ENCODE measurements at regions not wholly inside any gene's neighbourhood (a gene's known extent, or its start where the extent isn't known, plus 50 kb on each side); places are given as distances from the start of the nearest gene placed in this dataset.

DNA sequence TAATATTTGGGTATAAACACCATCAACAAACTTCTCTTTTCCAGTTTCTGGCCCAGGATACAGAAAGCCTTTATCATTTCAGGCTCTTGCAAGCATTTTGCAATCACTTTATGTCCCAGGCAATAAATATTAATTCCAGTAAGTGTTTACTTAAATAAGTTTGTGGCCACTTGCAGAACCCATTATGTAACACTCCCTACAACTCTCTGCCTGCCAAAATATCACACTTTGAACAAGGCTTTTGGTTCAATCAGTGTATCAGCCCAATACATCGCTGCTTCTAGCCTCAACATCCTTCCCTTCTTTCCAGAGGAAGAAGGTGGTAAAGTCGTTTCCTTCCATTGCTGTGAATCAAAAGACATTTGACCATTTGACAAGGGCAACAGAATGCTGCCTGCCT, 203.0 kb upstream of the USP25 start:
- Mint-ChIP-seq H3K27me3 (peaks cover 6% of the 10 kb centered on the region), H3K4me1 (no peaks in the 10 kb centered on the region), H3K36me3 (ENCODE audit: low read depth) (no peaks in the 10 kb centered on the region), H3K27ac (no peak overlapping the region), H3K4me3 (no peak overlapping the region), H3K9me3 (peaks cover 3% of the 10 kb centered on the region)
- DNase-seq = no peak
- ChIA-PET CTCF (no interaction called here), POLR2A (no interaction called here)
- no peak for ATAC-seq (ENCODE audit: low read depth)
- TF ChIP-seq, protein P1, sequence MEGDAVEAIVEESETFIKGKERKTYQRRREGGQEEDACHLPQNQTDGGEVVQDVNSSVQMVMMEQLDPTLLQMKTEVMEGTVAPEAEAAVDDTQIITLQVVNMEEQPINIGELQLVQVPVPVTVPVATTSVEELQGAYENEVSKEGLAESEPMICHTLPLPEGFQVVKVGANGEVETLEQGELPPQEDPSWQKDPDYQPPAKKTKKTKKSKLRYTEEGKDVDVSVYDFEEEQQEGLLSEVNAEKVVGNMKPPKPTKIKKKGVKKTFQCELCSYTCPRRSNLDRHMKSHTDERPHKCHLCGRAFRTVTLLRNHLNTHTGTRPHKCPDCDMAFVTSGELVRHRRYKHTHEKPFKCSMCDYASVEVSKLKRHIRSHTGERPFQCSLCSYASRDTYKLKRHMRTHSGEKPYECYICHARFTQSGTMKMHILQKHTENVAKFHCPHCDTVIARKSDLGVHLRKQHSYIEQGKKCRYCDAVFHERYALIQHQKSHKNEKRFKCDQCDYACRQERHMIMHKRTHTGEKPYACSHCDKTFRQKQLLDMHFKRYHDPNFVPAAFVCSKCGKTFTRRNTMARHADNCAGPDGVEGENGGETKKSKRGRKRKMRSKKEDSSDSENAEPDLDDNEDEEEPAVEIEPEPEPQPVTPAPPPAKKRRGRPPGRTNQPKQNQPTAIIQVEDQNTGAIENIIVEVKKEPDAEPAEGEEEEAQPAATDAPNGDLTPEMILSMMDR (IDR thresholded peaks at IDR 0.05) = no peak
- intact Hi-C loops (cut with micrococcal nuclease) = no loop called here

DNA sequence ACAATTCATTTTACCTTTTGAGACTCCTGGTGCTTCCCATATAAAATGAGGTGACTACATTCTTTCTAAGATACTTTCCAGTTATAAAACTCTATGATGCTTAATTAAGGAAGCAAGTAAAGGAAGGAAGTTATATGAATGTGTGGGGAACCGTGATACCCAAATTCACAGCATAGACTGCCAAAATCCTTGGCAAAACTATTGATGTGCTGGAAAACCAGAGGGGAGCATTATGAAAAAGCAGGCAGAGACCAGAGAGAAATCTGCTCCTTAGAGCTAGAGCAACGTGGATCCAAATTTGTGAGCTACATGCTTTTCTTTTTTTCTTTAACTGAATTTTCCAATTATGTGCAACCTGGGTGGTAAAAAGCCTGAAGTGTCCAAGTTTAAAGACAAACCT, 201.4 kb upstream of the USP25 start:
- Mint-ChIP-seq H3K4me1 (no peaks in the 10 kb centered on the region), H3K27ac (no peak overlapping the region), H3K27me3 (peaks cover 6% of the 10 kb centered on the region), H3K36me3 (ENCODE audit: low read depth) (no peaks in the 10 kb centered on the region), H3K9me3 (peaks cover 3% of the 10 kb centered on the region), H3K4me3 (no peak overlapping the region)
- TF ChIP-seq, protein P1 (IDR thresholded peaks at IDR 0.05) = no peak
- DNase-seq (no peak), ATAC-seq (ENCODE audit: low read depth) (no peak)
- ChIA-PET POLR2A (no interaction called here), CTCF (no interaction called here)
- intact Hi-C loops (cut with micrococcal nuclease) = no loop called here

DNA sequence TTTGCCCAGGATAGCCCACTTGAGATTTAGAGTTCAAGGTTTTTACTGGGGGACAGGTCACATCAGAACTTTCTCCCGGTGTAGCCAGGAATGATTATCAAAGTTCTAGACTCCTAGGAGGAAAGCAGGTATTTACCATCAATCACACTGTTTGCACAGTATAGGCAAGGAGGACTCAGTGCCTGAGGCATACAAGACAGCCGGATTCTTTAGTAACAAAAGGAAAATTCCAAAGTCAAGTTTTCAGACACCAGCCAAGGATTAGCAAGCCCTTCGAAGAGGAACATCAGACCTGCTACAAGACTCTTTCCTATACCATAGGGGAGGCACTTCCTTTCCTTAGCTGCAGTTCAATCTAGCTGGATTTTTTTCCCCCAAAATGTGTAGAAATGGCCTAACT, 197.8 kb upstream of the USP25 start:
- Mint-ChIP-seq H3K9me3 (peaks cover 3% of the 10 kb centered on the region), H3K4me1 (peaks cover 9% of the 10 kb centered on the region), H3K27me3 (peaks cover 2% of the 10 kb centered on the region), H3K36me3 (ENCODE audit: low read depth) (no peaks in the 10 kb centered on the region), H3K4me3 (no peak overlapping the region), H3K27ac (no peak overlapping the region)
- no peak for DNase-seq
- TF ChIP-seq, protein P1 (IDR thresholded peaks at IDR 0.05) = no peak
- intact Hi-C loops (cut with micrococcal nuclease) = no loop called here
- ATAC-seq (ENCODE audit: low read depth) = no peak
- CTCF ChIA-PET = no interaction called here
- POLR2A ChIA-PET = no interaction called here

DNA sequence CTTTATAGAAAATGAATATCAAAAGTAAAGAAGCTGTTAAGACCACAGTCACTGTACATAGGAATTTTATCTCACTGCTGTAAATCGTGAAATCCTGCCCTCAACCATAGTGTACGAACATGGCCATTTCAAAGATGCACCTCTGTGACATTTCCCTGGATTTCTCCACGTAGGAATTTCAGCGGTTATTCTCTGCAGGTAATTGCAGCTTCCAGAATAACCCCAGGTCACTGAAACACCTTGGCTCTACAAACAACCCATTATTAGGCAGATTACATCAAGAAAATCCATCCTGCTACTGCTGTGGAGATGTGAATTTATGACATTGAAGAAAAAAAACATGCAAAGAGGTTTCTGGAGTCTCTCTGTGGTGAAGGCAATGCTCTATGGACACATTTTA, 196.2 kb upstream of the USP25 start:
- peaks cover 3% of the 10 kb centered on the region for H3K27me3 Mint-ChIP-seq
- ChIA-PET POLR2A (no interaction called here), CTCF (no interaction called here)
- H3K9me3 Mint-ChIP-seq = peaks cover 3% of the 10 kb centered on the region
- intact Hi-C loops (cut with micrococcal nuclease) = no loop called here
- DNase-seq = no peak
- TF ChIP-seq, protein P1 (IDR thresholded peaks at IDR 0.05) = no peak
- H3K4me3 Mint-ChIP-seq = no peak overlapping the region
- ATAC-seq (ENCODE audit: low read depth) = no peak
- H3K4me1 Mint-ChIP-seq = peaks cover 9% of the 10 kb centered on the region
- H3K36me3 Mint-ChIP-seq (ENCODE audit: low read depth) = no peaks in the 10 kb centered on the region
- no peak overlapping the region for H3K27ac Mint-ChIP-seq

DNA sequence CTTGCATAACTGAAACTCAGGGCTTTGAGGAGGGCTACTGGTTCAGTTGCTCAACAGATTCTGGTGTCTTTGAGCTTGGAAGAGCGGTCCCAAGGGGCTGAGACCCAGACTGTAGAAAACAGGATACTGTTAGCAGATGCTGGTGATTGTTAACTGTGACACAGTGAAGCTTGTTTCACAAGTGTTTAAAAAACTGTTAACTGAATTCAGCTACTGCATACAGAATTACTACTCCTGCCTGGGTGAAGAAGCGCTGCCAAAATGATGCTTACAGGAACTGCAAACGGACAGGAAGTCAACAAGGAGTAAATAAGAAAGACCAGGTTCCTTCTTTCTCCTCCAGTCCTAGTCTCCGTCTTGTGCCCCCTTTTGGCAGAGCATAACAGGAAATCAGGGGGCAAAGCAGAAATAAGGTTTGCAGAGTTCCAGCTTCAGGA, 195.3 kb upstream of the USP25 start:
- TF ChIP-seq, protein P1 (IDR thresholded peaks at IDR 0.05) = no peak
- Mint-ChIP-seq H3K27ac (peak overlapping the region; percentile 51), H3K4me1 (peaks cover 9% of the 10 kb centered on the region), H3K9me3 (peaks cover 3% of the 10 kb centered on the region), H3K4me3 (peak overlapping the region; percentile 53), H3K27me3 (peaks cover 3% of the 10 kb centered on the region), H3K36me3 (ENCODE audit: low read depth) (no peaks in the 10 kb centered on the region)
- ATAC-seq (ENCODE audit: low read depth) (no peak), DNase-seq (no peak)
- CTCF ChIA-PET = interaction anchor here (1.0 kb wide), 1 partner anchor 50 kb away, joined by 3 read pairs; no protein-coding TSS in a partner anchor
- intact Hi-C loops (cut with micrococcal nuclease) = no loop called here
- POLR2A ChIA-PET = no interaction called here

Measured in activated B cell treated with CpG ODN at 0.5 μM for 24 hours (primary cell).